Dedifferentiated amniotic fluid mesenchymal stem cell (primary cell): ENCODE measurements at regions not wholly inside any gene's neighbourhood (a gene's known extent, or its start where the extent isn't known, plus 50 kb on each side); places are given as distances from the start of the nearest gene placed in this dataset.
A peak's percentile ranks its signal among the peaks of the same experiment; 100 is the strongest.
"Not testable (repeated sequence)": the region's sequence is repeated elsewhere in the genome, so short reads cannot be mapped to it uniquely, and the experiment has no call there.

ENCODE experiments used
- DNase-seq: peaks from one replicate; pipeline ENCODE4 v3.0.0-alpha.2; 2016; ENCODE audit errors: extremely low spot score

GRCh38 chr5:32534041-32534440 is 51.3 kb upstream of the SUB1 start:
- no peak for DNase-seq

GRCh38 chr5:32531885-32532520 is 53.4 kb upstream of the SUB1 start:
- peak; percentile 32 for DNase-seq

- not testable (repeated sequence) for DNase-seq
Measured at GRCh38 chr5:32527321-32527720, 58.0 kb upstream of the SUB1 start.

GRCh38 chr5:32526810-32527209 is 58.5 kb upstream of the SUB1 start:
- no peak for DNase-seq

GRCh38 chr5:32523625-32524024 is 61.7 kb upstream of the SUB1 start:
- no peak for DNase-seq

- DNase-seq: no peak
Measured at GRCh38 chr5:32522429-32523143, 62.8 kb upstream of the SUB1 start.

GRCh38 chr5:32521481-32521880 is 63.9 kb upstream of the SUB1 start:
- DNase-seq: no peak

GRCh38 chr5:32520972-32521371 is 64.4 kb upstream of the SUB1 start:
- DNase-seq: no peak

GRCh38 chr5:32520356-32520755 is 65.0 kb upstream of the SUB1 start:
- DNase-seq: no peak

GRCh38 chr5:32519508-32519907 is 65.8 kb upstream of the SUB1 start:
- DNase-seq: no peak

- no peak for DNase-seq
Measured at GRCh38 chr5:32514806-32515205, 70.3 kb upstream of the ZFR start.

GRCh38 chr5:32512926-32513325 is 68.4 kb upstream of the ZFR start:
- DNase-seq: no peak

GRCh38 chr5:32511776-32512374 is 67.3 kb upstream of the ZFR start:
- no peak for DNase-seq

- DNase-seq: no peak
Measured at GRCh38 chr5:32510860-32511259, 66.3 kb upstream of the ZFR start.

GRCh38 chr5:32508806-32509805 is 64.6 kb upstream of the ZFR start:
- no peak for DNase-seq

- no peak for DNase-seq
Measured at GRCh38 chr5:32507738-32508434, 63.3 kb upstream of the ZFR start.

- DNase-seq: peak; percentile 62
Measured at GRCh38 chr5:32506799-32507198, 62.3 kb upstream of the ZFR start.

GRCh38 chr5:32506201-32506661 is 61.7 kb upstream of the ZFR start:
- no peak for DNase-seq

GRCh38 chr5:32505756-32506155 is 61.2 kb upstream of the ZFR start:
- peak; percentile 39 for DNase-seq

GRCh38 chr5:32504989-32505596 is 60.6 kb upstream of the ZFR start:
- DNase-seq: peak; percentile 90
